MM.1S (cell line): ENCODE measurements at regions not wholly inside any gene's neighbourhood (a gene's known extent, or its start where the extent isn't known, plus 50 kb on each side); places are given as distances from the start of the nearest gene placed in this dataset.

ENCODE experiments used
- DNase-seq: peaks from one replicate; pipeline ENCODE4 v3.0.0-alpha.2; 2015
- H2AFZ ChIP-seq: fragments of 300-600 bp; sonication (generic); 2 replicates; pipeline ENCODE4 v1.6.0; 2016; ENCODE audit warnings: antibody characterized with exemption, low read length
- H3F3A ChIP-seq: fragments of 300-600 bp; sonication (generic); 2 replicates; pipeline ENCODE4 v1.6.1; 2016; ENCODE audit warnings: mild to moderate bottlenecking, antibody characterized with exemption, low read length, moderate library complexity, mixed read lengths; ENCODE audit not compliant: insufficient read depth
- H3K27ac ChIP-seq: fragments of 300-600 bp; sonication (generic); 2 replicates; pipeline ENCODE4 v1.5.1; 2016; ENCODE audit warnings: mild to moderate bottlenecking, low read length
- H3K27me3 ChIP-seq: fragments of 300-600 bp; sonication (generic); replicated peaks from 2 replicates; pipeline ENCODE4 v1.6.0; 2016; ENCODE audit warnings: low read length; ENCODE audit not compliant: insufficient read depth
- H3K36me3 ChIP-seq: fragments of 300-600 bp; sonication (generic); replicated peaks from 2 replicates; pipeline ENCODE4 v1.6.1; 2016; ENCODE audit warnings: mild to moderate bottlenecking, low read length, mixed read lengths; ENCODE audit not compliant: insufficient read depth
- H3K4me1 ChIP-seq: fragments of 300-600 bp; sonication (generic); 2 replicates; pipeline ENCODE4 v1.6.1; 2016; ENCODE audit warnings: low read length, mixed read lengths
- H3K4me2 ChIP-seq: fragments of 300-600 bp; sonication (generic); 2 replicates; pipeline ENCODE4 v1.6.0; 2016; ENCODE audit warnings: low read depth, low read length
- H3K4me3 ChIP-seq: fragments of 300-600 bp; sonication (generic); 2 replicates; pipeline ENCODE4 v1.5.1; 2016; ENCODE audit warnings: low read length, mixed read lengths
- H3K79me2 ChIP-seq: fragments of 300-600 bp; sonication (generic); 2 replicates; pipeline ENCODE4 v1.6.1; 2016; ENCODE audit warnings: mixed run types, low read length, mixed read lengths
- H3K9ac ChIP-seq: fragments of 300-600 bp; sonication (generic); 2 replicates; pipeline ENCODE4 v1.6.1; 2016; ENCODE audit warnings: low read length, mixed read lengths
- H3K9me2 ChIP-seq: fragments of 300-600 bp; sonication (generic); replicated peaks from 2 replicates; pipeline ENCODE4 v1.6.1; 2016; ENCODE audit warnings: mild to moderate bottlenecking, low read length, mixed read lengths; ENCODE audit not compliant: insufficient read depth
- H3K9me3 ChIP-seq: fragments of 300-600 bp; sonication (generic); replicated peaks from 2 replicates; pipeline ENCODE4 v1.6.1; 2016; ENCODE audit warnings: mild to moderate bottlenecking, low read length, mixed read lengths; ENCODE audit not compliant: insufficient read depth
- H4K20me1 ChIP-seq: fragments of 300-600 bp; sonication (generic); 2 replicates; pipeline ENCODE4 v1.6.1; 2016; ENCODE audit warnings: mild to moderate bottlenecking, low read length, moderate library complexity, mixed read lengths; ENCODE audit not compliant: insufficient read depth
- CTCF ChIP-seq: fragments of 300-600 bp; sonication (generic); IDR thresholded peaks from 2 replicates; pipeline ENCODE4 v1.5.1; 2016; ENCODE audit warnings: antibody characterized with exemption, low read length, mixed read lengths
- EZH2 ChIP-seq: fragments of 300-600 bp; sonication (generic); optimal IDR thresholded peaks from 2 replicates; pipeline ENCODE3; 2017; ENCODE audit warnings: low read depth, mild to moderate bottlenecking, antibody characterized with exemption, low read length, mixed read lengths
- EZH2phosphoT487 ChIP-seq: fragments of 300-600 bp; sonication (generic); IDR thresholded peaks from 2 replicates; pipeline ENCODE4 v1.6.1; 2018; ENCODE audit warnings: antibody characterized with exemption, low read length

GRCh38 chr6:159640322-159640721 is 52.7 kb downstream of the SOD2 start:
- no peaks in the 10 kb centered on the region for H3K9me3 ChIP-seq
- no peak for DNase-seq

GRCh38 chr6:159639721-159640120 is 53.3 kb downstream of the SOD2 start:
- no peaks in the 10 kb centered on the region for H3F3A ChIP-seq
- no peak overlapping the region for H2AFZ ChIP-seq
- no peak for DNase-seq
- H3K9ac ChIP-seq: no peak overlapping the region
- no peaks in the 10 kb centered on the region for H3K4me1 ChIP-seq
- H3K79me2 ChIP-seq: no peaks in the 10 kb centered on the region
- no peaks in the 10 kb centered on the region for H3K9me2 ChIP-seq
- H4K20me1 ChIP-seq: no peaks in the 10 kb centered on the region
- H3K27ac ChIP-seq: no peak overlapping the region
- no peaks in the 10 kb centered on the region for H3K36me3 ChIP-seq
- no peak overlapping the region for H3K4me3 ChIP-seq
- H3K27me3 ChIP-seq: no peaks in the 10 kb centered on the region
- TF ChIP-seq EZH2 (no peak), CTCF (no peak), EZH2phosphoT487 (no peak)
- no peaks in the 10 kb centered on the region for H3K9me3 ChIP-seq
- no peak overlapping the region for H3K4me2 ChIP-seq

More at GRCh38 chr6:159640322-159640721, 52.7 kb downstream of the SOD2 start:
- no peak for TF ChIP-seq CTCF
- TF ChIP-seq EZH2: no peak
- no peak for TF ChIP-seq EZH2phosphoT487
- no peaks in the 10 kb centered on the region for H3K4me1 ChIP-seq
- H3K9me2 ChIP-seq: no peaks in the 10 kb centered on the region
- H3K9ac ChIP-seq: no peak overlapping the region
- no peaks in the 10 kb centered on the region for H4K20me1 ChIP-seq
- H3F3A ChIP-seq: no peaks in the 10 kb centered on the region
- no peak overlapping the region for H3K27ac ChIP-seq
- no peak overlapping the region for H3K4me2 ChIP-seq
- no peaks in the 10 kb centered on the region for H3K27me3 ChIP-seq
- no peaks in the 10 kb centered on the region for H3K36me3 ChIP-seq
- no peak overlapping the region for H3K4me3 ChIP-seq
- H3K79me2 ChIP-seq: no peaks in the 10 kb centered on the region
- H2AFZ ChIP-seq: no peak overlapping the region

GRCh38 chr6:159633196-159633595 is 59.8 kb downstream of the SOD2 start:
- DNase-seq: peak; percentile 6
- no peaks in the 10 kb centered on the region for H3K79me2 ChIP-seq
- no peaks in the 10 kb centered on the region for H3K4me1 ChIP-seq
- H3K27ac ChIP-seq: no peak overlapping the region
- no peak overlapping the region for H3K4me2 ChIP-seq
- no peaks in the 10 kb centered on the region for H3K9me2 ChIP-seq
- TF ChIP-seq EZH2phosphoT487 (no peak), CTCF (peak; percentile 46), EZH2 (no peak)
- no peak overlapping the region for H2AFZ ChIP-seq
- no peaks in the 10 kb centered on the region for H3F3A ChIP-seq
- H4K20me1 ChIP-seq: no peaks in the 10 kb centered on the region
- H3K9ac ChIP-seq: no peak overlapping the region
- no peaks in the 10 kb centered on the region for H3K9me3 ChIP-seq
- H3K27me3 ChIP-seq: no peaks in the 10 kb centered on the region
- H3K36me3 ChIP-seq: no peaks in the 10 kb centered on the region
- no peak overlapping the region for H3K4me3 ChIP-seq
